GM12878 (cell line): ENCODE measurements at regions not wholly inside any gene's neighbourhood (a gene's known extent, or its start where the extent isn't known, plus 50 kb on each side); places are given as distances from the start of the nearest gene placed in this dataset.

ENCODE experiments used
- BHLHE40 ChIP-seq, 2 experiments: fragments of 450-650 bp in 1 of 2; IDR thresholded peaks; 2 replicates each; pipeline ENCODE4 v1.6.1; 2011 to 2017; ENCODE audit warnings: low read depth in 2 of 2, borderline replicate concordance in 1 of 2, improper control_type of control experiment in 1 of 2, low read length in 1 of 2, mild to moderate bottlenecking in 1 of 2
- EP300 ChIP-seq, 2 experiments: fragments of 150-350 bp in 1 of 2; IDR thresholded peaks; 2 replicates each; pipeline ENCODE4 v1.6.1; 2011 to 2012; ENCODE audit warnings: low read depth in 2 of 2, low read length in 2 of 2, borderline replicate concordance in 1 of 2, improper control_type of control experiment in 1 of 2, inconsistent platforms in 1 of 2; ENCODE audit not compliant: control insufficient read depth in 1 of 2
- EZH2 ChIP-seq: IDR thresholded peaks from 2 replicates; pipeline ENCODE4 v1.6.1; 2012; ENCODE audit warnings: low read depth, mild to moderate bottlenecking, control low read depth, inconsistent platforms, low read length, borderline replicate concordance; ENCODE audit not compliant: control insufficient read depth
- FOXM1 ChIP-seq: IDR thresholded peaks from 2 replicates; pipeline ENCODE4 v1.6.1; 2012; ENCODE audit warnings: low read depth, mild to moderate bottlenecking, inconsistent platforms, low read length, moderate library complexity
- JUND ChIP-seq: IDR thresholded peaks from 2 replicates; pipeline ENCODE4 v1.6.1; 2012; ENCODE audit warnings: low read depth, mild to moderate bottlenecking, low read length, improper control_type of control experiment, moderate library complexity
- NFIC ChIP-seq: IDR thresholded peaks from 2 replicates; pipeline ENCODE4 v1.6.1; 2012; ENCODE audit warnings: low read depth, mild to moderate bottlenecking, inconsistent platforms, low read length, moderate library complexity
- POLR2AphosphoS5 ChIP-seq: IDR thresholded peaks from 2 replicates; pipeline ENCODE4 v1.6.1; 2011; ENCODE audit warnings: mild to moderate bottlenecking, low read length, inconsistent platforms
- TF ChIP-seq, protein P1 (sequence below), 3 experiments: IDR thresholded peaks in 2 of 3; conservative IDR thresholded peaks in 1 of 3; 2 replicates each; pipeline ENCODE4 v1.5.1; 2011; ENCODE audit warnings: low read depth in 3 of 3, low read length in 3 of 3, mild to moderate bottlenecking in 3 of 3, control low read depth in 2 of 3, moderate library complexity in 2 of 3, inconsistent platforms in 1 of 3, mixed read lengths in 1 of 3; ENCODE audit not compliant: control insufficient read depth in 2 of 3, insufficient read depth in 1 of 3; ENCODE audit errors: extremely low read depth in 1 of 3
- TF ChIP-seq, protein P2 (sequence below): IDR thresholded peaks from 2 replicates; pipeline ENCODE4 v1.6.1; 2012; ENCODE audit warnings: low read depth, low read length, improper control_type of control experiment
- TF ChIP-seq, protein P3 (sequence below): fragments of 450-650 bp; formaldehyde crosslinking; IDR thresholded peaks from 2 replicates; pipeline ENCODE4 v1.4.0; 2022; ENCODE audit warnings: mild to moderate bottlenecking, moderate library complexity
- TF ChIP-seq, protein P4 (sequence below): IDR thresholded peaks from 2 replicates; pipeline ENCODE4 v1.6.1; 2012; ENCODE audit warnings: low read depth, low read length, improper control_type of control experiment

DNA sequence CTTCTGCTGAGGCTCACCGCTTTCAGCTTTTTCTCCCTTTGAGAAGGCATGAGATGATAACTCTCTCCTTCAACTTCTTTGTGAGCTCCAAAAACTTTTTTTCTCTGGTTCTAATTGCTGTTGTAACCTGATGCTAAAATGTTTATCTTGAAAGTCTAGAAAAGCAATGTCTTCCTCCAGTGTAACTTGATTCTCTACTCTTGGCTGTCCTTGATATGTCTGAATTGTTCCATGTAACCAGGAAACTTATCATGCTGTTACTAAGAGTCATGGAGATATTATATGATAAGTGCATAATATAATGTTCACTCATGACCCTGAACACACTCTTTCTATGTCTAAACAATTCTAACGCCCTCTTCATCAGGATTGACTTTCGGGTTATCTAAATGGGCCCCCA lies 128.0 kb upstream of the ABCA1 start:
- TF ChIP-seq EP300 (IDR thresholded peaks at IDR 0.05; ENCODE audit: borderline replicate concordance in 1 of 2, control insufficient read depth in 1 of 2, low read depth in 2 of 2, low read length in 2 of 2) (no peak), JUND (no peak), EZH2 (no peak), BHLHE40 (IDR thresholded peaks at IDR 0.05; ENCODE audit: borderline replicate concordance in 1 of 2, low read depth in 2 of 2, low read length in 1 of 2) (no peak), POLR2AphosphoS5 (no peak), NFIC (no peak), FOXM1 (no peak)
- TF ChIP-seq, protein P1, sequence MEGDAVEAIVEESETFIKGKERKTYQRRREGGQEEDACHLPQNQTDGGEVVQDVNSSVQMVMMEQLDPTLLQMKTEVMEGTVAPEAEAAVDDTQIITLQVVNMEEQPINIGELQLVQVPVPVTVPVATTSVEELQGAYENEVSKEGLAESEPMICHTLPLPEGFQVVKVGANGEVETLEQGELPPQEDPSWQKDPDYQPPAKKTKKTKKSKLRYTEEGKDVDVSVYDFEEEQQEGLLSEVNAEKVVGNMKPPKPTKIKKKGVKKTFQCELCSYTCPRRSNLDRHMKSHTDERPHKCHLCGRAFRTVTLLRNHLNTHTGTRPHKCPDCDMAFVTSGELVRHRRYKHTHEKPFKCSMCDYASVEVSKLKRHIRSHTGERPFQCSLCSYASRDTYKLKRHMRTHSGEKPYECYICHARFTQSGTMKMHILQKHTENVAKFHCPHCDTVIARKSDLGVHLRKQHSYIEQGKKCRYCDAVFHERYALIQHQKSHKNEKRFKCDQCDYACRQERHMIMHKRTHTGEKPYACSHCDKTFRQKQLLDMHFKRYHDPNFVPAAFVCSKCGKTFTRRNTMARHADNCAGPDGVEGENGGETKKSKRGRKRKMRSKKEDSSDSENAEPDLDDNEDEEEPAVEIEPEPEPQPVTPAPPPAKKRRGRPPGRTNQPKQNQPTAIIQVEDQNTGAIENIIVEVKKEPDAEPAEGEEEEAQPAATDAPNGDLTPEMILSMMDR (IDR thresholded peaks at IDR 0.05 in 2 of 3, conservative IDR thresholded peaks at IDR 0.05 in 1 of 3; ENCODE audit: control insufficient read depth in 2 of 3, extremely low read depth in 1 of 3, insufficient read depth in 1 of 3, low read depth in 3 of 3, low read length in 3 of 3) = no peak
- TF ChIP-seq, protein P2, sequence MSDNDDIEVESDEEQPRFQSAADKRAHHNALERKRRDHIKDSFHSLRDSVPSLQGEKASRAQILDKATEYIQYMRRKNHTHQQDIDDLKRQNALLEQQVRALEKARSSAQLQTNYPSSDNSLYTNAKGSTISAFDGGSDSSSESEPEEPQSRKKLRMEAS = no peak
- TF ChIP-seq, protein P3, sequence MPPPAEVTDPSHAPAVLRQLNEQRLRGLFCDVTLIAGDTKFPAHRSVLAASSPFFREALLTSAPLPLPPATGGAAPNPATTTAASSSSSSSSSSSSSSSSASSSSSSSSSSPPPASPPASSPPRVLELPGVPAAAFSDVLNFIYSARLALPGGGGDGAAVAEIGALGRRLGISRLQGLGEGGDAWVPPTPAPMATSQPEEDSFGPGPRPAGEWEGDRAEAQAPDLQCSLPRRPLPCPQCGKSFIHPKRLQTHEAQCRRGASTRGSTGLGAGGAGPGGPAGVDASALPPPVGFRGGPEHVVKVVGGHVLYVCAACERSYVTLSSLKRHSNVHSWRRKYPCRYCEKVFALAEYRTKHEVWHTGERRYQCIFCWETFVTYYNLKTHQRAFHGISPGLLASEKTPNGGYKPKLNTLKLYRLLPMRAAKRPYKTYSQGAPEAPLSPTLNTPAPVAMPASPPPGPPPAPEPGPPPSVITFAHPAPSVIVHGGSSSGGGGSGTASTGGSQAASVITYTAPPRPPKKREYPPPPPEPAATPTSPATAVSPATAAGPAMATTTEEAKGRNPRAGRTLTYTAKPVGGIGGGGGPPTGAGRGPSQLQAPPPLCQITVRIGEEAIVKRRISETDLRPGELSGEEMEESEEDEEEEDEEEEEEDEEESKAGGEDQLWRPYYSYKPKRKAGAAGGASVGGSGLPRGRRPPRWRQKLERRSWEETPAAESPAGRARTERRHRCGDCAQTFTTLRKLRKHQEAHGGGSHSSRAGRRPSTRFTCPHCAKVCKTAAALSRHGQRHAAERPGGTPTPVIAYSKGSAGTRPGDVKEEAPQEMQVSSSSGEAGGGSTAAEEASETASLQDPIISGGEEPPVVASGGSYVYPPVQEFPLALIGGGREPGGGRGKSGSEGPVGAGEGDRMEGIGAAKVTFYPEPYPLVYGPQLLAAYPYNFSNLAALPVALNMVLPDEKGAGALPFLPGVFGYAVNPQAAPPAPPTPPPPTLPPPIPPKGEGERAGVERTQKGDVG (CRISPR knock-in tag) = no peak
- TF ChIP-seq, protein P4, sequence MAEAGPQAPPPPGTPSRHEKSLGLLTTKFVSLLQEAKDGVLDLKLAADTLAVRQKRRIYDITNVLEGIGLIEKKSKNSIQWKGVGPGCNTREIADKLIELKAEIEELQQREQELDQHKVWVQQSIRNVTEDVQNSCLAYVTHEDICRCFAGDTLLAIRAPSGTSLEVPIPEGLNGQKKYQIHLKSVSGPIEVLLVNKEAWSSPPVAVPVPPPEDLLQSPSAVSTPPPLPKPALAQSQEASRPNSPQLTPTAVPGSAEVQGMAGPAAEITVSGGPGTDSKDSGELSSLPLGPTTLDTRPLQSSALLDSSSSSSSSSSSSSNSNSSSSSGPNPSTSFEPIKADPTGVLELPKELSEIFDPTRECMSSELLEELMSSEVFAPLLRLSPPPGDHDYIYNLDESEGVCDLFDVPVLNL = no peak
